ENCODE measurements at regions not wholly inside any gene's neighbourhood (a gene's known extent, or its start where the extent isn't known, plus 50 kb on each side); places are given as distances from the start of the nearest gene placed in this dataset.

DNA sequence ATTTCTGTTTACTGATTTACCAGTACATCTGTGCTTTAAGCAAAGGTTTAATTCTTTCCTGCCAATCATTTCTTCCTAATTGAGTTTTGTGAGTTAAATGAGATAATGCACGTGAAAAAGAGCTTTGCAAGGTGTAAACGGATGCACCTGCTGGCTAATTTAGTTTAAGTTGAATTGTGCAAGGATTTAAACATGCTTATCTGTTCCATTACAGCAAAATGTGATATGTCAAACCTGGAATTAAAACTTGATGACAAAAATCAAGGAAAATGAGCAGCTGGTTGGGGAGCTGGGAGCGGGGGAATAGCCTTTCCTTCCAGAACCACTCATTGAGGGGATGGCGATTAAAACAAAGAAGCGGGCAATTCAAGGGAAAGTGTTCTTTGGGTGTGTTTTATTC, 155.0 kb upstream of the CTTNBP2 start:
- no peak for TF ChIP-seq CTCF (IDR thresholded peaks at IDR 0.05 in 4 of 5, conservative IDR thresholded peaks at IDR 0.05 in 1 of 5)
- TF ChIP-seq POLR2A (IDR thresholded peaks at IDR 0.05), result no peak
